ENCODE measurements at regions not wholly inside any gene's neighbourhood (a gene's known extent, or its start where the extent isn't known, plus 50 kb on each side); places are given as distances from the start of the nearest gene placed in this dataset.

DNA sequence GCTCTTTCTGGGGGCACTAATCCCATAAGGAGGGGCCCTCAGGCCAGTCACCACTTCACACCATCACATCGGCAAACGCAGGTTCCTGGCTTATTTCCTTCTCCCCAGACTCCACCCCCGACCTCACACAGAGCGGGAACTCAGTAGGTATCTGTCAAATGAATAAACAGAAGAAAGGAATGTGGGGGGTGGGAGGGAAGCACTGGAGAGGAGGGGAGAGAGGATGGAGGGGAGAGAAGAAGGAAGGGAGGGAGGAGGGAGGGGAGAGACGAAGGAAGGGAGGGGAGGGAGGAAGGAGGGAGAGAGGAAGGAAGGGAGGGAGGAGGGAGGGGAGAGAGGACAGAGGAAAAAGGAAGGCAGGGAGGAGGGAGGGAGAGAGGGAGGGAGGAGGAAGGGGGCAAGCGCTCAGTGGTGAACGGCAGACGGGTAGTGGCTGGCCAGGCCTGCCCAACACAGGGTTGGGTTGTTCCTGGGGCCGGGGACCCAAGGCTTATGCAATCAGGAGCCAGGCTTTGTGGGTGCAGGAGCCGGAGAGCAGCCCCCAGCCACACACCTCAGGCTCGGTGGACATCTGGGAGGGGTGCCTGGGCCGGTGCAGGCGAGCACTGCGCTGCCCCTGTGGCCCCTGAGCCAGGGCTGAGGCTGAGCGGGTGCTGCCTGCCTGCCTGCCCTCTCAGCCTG is 52.6 kb upstream of the FBRSL1 start:
- TF ChIP-seq, protein P1, sequence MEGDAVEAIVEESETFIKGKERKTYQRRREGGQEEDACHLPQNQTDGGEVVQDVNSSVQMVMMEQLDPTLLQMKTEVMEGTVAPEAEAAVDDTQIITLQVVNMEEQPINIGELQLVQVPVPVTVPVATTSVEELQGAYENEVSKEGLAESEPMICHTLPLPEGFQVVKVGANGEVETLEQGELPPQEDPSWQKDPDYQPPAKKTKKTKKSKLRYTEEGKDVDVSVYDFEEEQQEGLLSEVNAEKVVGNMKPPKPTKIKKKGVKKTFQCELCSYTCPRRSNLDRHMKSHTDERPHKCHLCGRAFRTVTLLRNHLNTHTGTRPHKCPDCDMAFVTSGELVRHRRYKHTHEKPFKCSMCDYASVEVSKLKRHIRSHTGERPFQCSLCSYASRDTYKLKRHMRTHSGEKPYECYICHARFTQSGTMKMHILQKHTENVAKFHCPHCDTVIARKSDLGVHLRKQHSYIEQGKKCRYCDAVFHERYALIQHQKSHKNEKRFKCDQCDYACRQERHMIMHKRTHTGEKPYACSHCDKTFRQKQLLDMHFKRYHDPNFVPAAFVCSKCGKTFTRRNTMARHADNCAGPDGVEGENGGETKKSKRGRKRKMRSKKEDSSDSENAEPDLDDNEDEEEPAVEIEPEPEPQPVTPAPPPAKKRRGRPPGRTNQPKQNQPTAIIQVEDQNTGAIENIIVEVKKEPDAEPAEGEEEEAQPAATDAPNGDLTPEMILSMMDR (conservative IDR thresholded peaks at IDR 0.05; ENCODE audit: low read length) = no peak
- no peak for TF ChIP-seq EZH2phosphoT487 (IDR thresholded peaks at IDR 0.05; ENCODE audit: borderline replicate concordance)
